ENCODE measurements at regions not wholly inside any gene's neighbourhood (a gene's known extent, or its start where the extent isn't known, plus 50 kb on each side); places are given as distances from the start of the nearest gene placed in this dataset.

DNA sequence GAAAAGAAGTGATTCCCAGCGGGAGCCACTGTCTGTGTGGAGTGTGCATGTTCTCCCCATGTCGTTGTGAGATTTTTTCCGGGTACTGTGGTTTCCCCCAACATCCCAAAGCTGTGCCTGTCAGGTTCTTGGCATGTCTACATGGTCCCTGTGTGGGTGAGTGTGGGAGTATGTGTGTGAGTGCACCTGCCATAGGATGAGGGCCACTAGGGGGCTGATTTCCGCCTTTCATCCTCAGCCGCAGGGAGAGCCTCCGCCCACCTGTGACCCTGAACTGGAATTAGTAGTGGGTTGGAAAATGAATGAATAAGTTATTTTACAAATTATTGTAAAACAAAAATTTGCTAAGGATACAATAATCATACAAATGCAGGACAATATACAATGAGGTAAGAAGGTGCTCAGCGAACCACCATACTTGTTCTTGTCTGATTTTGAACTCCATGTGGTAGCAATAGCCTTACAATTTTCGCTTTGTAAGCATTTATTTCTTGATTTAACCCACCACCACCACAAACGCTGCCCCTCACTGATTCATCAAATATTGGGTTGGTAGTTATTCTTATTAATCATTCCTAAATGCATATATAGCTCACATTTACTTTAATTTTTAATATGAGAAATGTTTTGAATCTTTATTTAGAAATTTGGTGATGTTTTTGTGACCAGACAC is 641.2 kb upstream of the VSTM2A start:
- Histone ChIP-seq H3K79me2 (ENCODE audit: control insufficient read depth, insufficient read depth, low read length) (no peaks in the 10 kb centered on the region), H3K9me1 (replicated peaks; ENCODE audit: control insufficient read depth, extremely low read depth, insufficient read depth, low read length) (no peaks in the 10 kb centered on the region), H4K20me1 (replicated peaks; ENCODE audit: control insufficient read depth, extremely low read depth, insufficient read depth, low read length) (no peaks in the 10 kb centered on the region), H3K27me3 (ENCODE audit: control insufficient read depth in 2 of 2, insufficient read depth in 2 of 2, low read length in 2 of 2) (no peaks in the 10 kb centered on the region), H3K9me3 (replicated peaks; ENCODE audit: control insufficient read depth, insufficient read depth, low read length) (peaks cover 2% of the 10 kb centered on the region), H3K9ac (replicated peaks; ENCODE audit: extremely low read depth, insufficient read depth, low read length) (no peak overlapping the region), H3K36me3 (ENCODE audit: control insufficient read depth in 2 of 2, extremely low read depth in 1 of 2, insufficient read depth in 2 of 2, low read length in 2 of 2) (no peaks in the 10 kb centered on the region), H3K4me1 (ENCODE audit: control insufficient read depth, extremely low read depth, insufficient read depth, low read length) (no peaks in the 10 kb centered on the region), H3K4me3 (replicated peaks in 1 of 3; ENCODE audit: insufficient read depth in 1 of 3, low read depth in 1 of 3, low read length in 3 of 3) (no peak overlapping the region), H2AFZ (ENCODE audit: low read depth, low read length) (no peak overlapping the region), H3K27ac (ENCODE audit: insufficient read depth, low read depth, low read length) (no peak overlapping the region), H3K4me2 (ENCODE audit: insufficient read depth, low read length) (no peak overlapping the region)
- TF ChIP-seq, protein P1, sequence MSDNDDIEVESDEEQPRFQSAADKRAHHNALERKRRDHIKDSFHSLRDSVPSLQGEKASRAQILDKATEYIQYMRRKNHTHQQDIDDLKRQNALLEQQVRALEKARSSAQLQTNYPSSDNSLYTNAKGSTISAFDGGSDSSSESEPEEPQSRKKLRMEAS (IDR thresholded peaks at IDR 0.05; ENCODE audit: insufficient read depth, insufficient read length): no peak
- no peak for TF ChIP-seq GATA2 (IDR thresholded peaks at IDR 0.05; ENCODE audit: insufficient read depth, insufficient read length, low read depth, low read length)
- no peak for TF ChIP-seq FOS (IDR thresholded peaks at IDR 0.05; ENCODE audit: borderline replicate concordance, insufficient read depth, low read length)
- TF ChIP-seq CTCF (IDR thresholded peaks at IDR 0.05; ENCODE audit: extremely low read depth in 1 of 2, insufficient read depth in 1 of 2, low read depth in 1 of 2, low read length in 2 of 2): no peak
- TF ChIP-seq POLR2A (IDR thresholded peaks at IDR 0.05; ENCODE audit: low read depth, low read length): no peak
- no peak for TF ChIP-seq POLR2AphosphoS5 (IDR thresholded peaks at IDR 0.05; ENCODE audit: insufficient read depth, low read depth, low read length)
- TF ChIP-seq EZH2 (IDR thresholded peaks at IDR 0.05; ENCODE audit: borderline replicate concordance, low read depth, low read length, severe bottlenecking): no peak
- TF ChIP-seq JUN (IDR thresholded peaks at IDR 0.05; ENCODE audit: borderline replicate concordance, insufficient read depth, insufficient read length, low read depth): no peak
- TF ChIP-seq MYC (IDR thresholded peaks at IDR 0.05; ENCODE audit: low read depth, low read length): no peak
- POLR2A ChIA-PET: no interaction called here
- CTCF ChIA-PET: interaction anchor here (0.6 kb wide), 1 partner anchor 336 kb away, joined by 3 read pairs; no protein-coding TSS in a partner anchor
- intact Hi-C loops (cut with micrococcal nuclease) (no loop called here), dilution Hi-C loops (cut with MboI; ENCODE audit: extremely low pct_ligation_motif_present, low sequenced_read_pairs) (no loop called here)
- BruUV-seq (replicated peaks): no TSS peak
- DNase-seq (ENCODE audit: low read depth, low spot score): no peak
- no peak for FAIRE-seq

All from endothelial cell of umbilical vein (primary cell).